OCI-LY7 (cell line): ENCODE measurements at regions not wholly inside any gene's neighbourhood (a gene's known extent, or its start where the extent isn't known, plus 50 kb on each side); places are given as distances from the start of the nearest gene placed in this dataset.
"Not testable (repeated sequence)": the region's sequence is repeated elsewhere in the genome, so short reads cannot be mapped to it uniquely, and the experiment has no call there.

Source experiments
- BruUV-seq: library from RNA; stranded (reverse); fragments of 400-500 nt; replicated peaks from 2 replicates; lab custom pipeline; 2021; lab: Mats Ljungman, UMichigan
- CTCF ChIA-PET: fragments of 300-600 bp; sonication (Branson Sonifier 250); formaldehyde crosslinking; loops from one replicate; lab custom pipeline; 2022; ENCODE audit warnings: antibody characterized with exemption; ENCODE audit not compliant: unreplicated experiment; lab: Charles Lee
- POLR2A ChIA-PET: fragments of 300-600 bp; sonication (Branson Sonifier 250); formaldehyde crosslinking; loops from one replicate; lab custom pipeline; 2022; ENCODE audit warnings: antibody characterized with exemption; lab: Charles Lee
- DNase-seq: peaks from one replicate; pipeline ENCODE4 v3.0.0-alpha.2; 2015; ENCODE audit warnings: low spot score
- H2AFZ ChIP-seq: fragments of 200-600 bp; sonication (generic), shearing (Covaris generic); 2 replicates; pipeline ENCODE4 v1.6.1; 2014; ENCODE audit warnings: mild to moderate bottlenecking, antibody characterized with exemption, low read length, moderate library complexity
- H3K27ac ChIP-seq: fragments of 200-600 bp; sonication (generic); 2 replicates; pipeline ENCODE4 v1.5.1; 2014; ENCODE audit warnings: mixed run types, low read depth, mild to moderate bottlenecking, moderate library complexity, low read length, inconsistent platforms; ENCODE audit not compliant: poor library complexity, severe bottlenecking
- H3K36me3 ChIP-seq: fragments of 200-600 bp; sonication (generic); 2 replicates; pipeline ENCODE4 v1.6.1; 2014; ENCODE audit warnings: mild to moderate bottlenecking, antibody characterized with exemption, low read length, moderate library complexity, mixed read lengths; ENCODE audit not compliant: insufficient read depth
- H3K4me1 ChIP-seq: fragments of 200-600 bp; sonication (generic); 2 replicates; pipeline ENCODE4 v1.5.1; 2014; ENCODE audit warnings: mild to moderate bottlenecking, low read length; ENCODE audit not compliant: insufficient read depth, poor library complexity, severe bottlenecking
- H3K4me2 ChIP-seq: fragments of 200-600 bp; sonication (generic); 2 replicates; pipeline ENCODE4 v1.6.1; 2014; ENCODE audit warnings: mild to moderate bottlenecking, low read length
- H3K4me3 ChIP-seq: fragments of 200-600 bp; sonication (generic); 2 replicates; pipeline ENCODE4 v1.5.1; 2014; ENCODE audit warnings: mild to moderate bottlenecking, low read depth, low read length; ENCODE audit not compliant: poor library complexity, severe bottlenecking
- H3K79me2 ChIP-seq: fragments of 200-600 bp; sonication (generic); 2 replicates; pipeline ENCODE4 v1.6.1; 2016; ENCODE audit warnings: low read depth, mild to moderate bottlenecking, low read length, moderate library complexity, mixed read lengths; ENCODE audit not compliant: insufficient read depth
- H3K9me2 ChIP-seq: fragments of 200-600 bp; sonication (generic); 2 replicates; pipeline ENCODE4 v1.6.1; 2016; ENCODE audit warnings: mild to moderate bottlenecking, low read length, mixed read lengths; ENCODE audit not compliant: insufficient read depth
- H3K9me3 ChIP-seq: fragments of 200-600 bp; sonication (generic); 2 replicates; pipeline ENCODE4 v1.6.1; 2014; ENCODE audit warnings: mild to moderate bottlenecking, mixed run types, low read length, mixed read lengths
- H4K20me1 ChIP-seq: fragments of 200-600 bp; sonication (generic); 2 replicates; pipeline ENCODE4 v1.6.1; 2014; ENCODE audit warnings: mild to moderate bottlenecking, antibody characterized with exemption, low read length, moderate library complexity, mixed read lengths; ENCODE audit not compliant: insufficient read depth
- CTCF ChIP-seq: fragments of 200-600 bp; sonication (generic); conservative IDR thresholded peaks from 2 replicates; pipeline ENCODE4 v1.5.1; 2014; ENCODE audit warnings: mild to moderate bottlenecking, antibody characterized with exemption, low read length, moderate library complexity, mixed read lengths
- EZH2phosphoT487 ChIP-seq: fragments of 200-600 bp; sonication (generic); IDR thresholded peaks from 2 replicates; pipeline ENCODE4 v1.6.1; 2018; ENCODE audit warnings: low read depth, borderline replicate concordance, mild to moderate bottlenecking, mixed run types, antibody characterized with exemption, low read length, moderate library complexity, mixed read lengths
- intact Hi-C: fragments of 100-400 bp; cut with micrococcal nuclease; formaldehyde crosslinking; loops from one replicate; pipeline ENCODE4 v1.10.0; 2022; ENCODE audit not compliant: unreplicated experiment

- DNase-seq: no peak
- Histone ChIP-seq H3K4me3 (no peak overlapping the region), H3K4me1 (no peaks in the 10 kb centered on the region), H3K36me3 (no peaks in the 10 kb centered on the region), H2AFZ (no peak overlapping the region), H3K9me3 (no peaks in the 10 kb centered on the region), H3K27ac (no peak overlapping the region), H3K4me2 (no peak overlapping the region), H3K79me2 (no peaks in the 10 kb centered on the region), H3K9me2 (no peaks in the 10 kb centered on the region), H4K20me1 (no peaks in the 10 kb centered on the region)
- ChIA-PET CTCF (no interaction called here), POLR2A (no interaction called here)
- BruUV-seq: no TSS peak
- TF ChIP-seq EZH2phosphoT487: no peak
- TF ChIP-seq CTCF: no peak
- intact Hi-C loops: no loop called here
These were observed 71.4 kb upstream of the FRG1 start for GRCh38 chr4:189869236-189869635.

GRCh38 chr4:189870511-189871234, 70.0 kb upstream of the FRG1 start:
- ChIA-PET CTCF (no interaction called here), POLR2A (no interaction called here)
- Histone ChIP-seq H3K4me1 (no peaks in the 10 kb centered on the region), H2AFZ (no peak overlapping the region), H3K27ac (no peak overlapping the region), H3K9me3 (no peaks in the 10 kb centered on the region), H3K79me2 (no peaks in the 10 kb centered on the region), H3K36me3 (no peaks in the 10 kb centered on the region), H3K9me2 (no peaks in the 10 kb centered on the region), H3K4me3 (no peak overlapping the region), H4K20me1 (no peaks in the 10 kb centered on the region), H3K4me2 (no peak overlapping the region)
- intact Hi-C loops: no loop called here
- no TSS peak for BruUV-seq
- TF ChIP-seq CTCF (no peak), EZH2phosphoT487 (no peak)
- no peak for DNase-seq

GRCh38 chr4:189874591-189874990, 66.1 kb upstream of the FRG1 start:
- no peaks in the 10 kb centered on the region for H4K20me1 ChIP-seq
- H3K4me1 ChIP-seq: no peaks in the 10 kb centered on the region
- H3K9me3 ChIP-seq: no peaks in the 10 kb centered on the region
- no peak overlapping the region for H2AFZ ChIP-seq
- no peaks in the 10 kb centered on the region for H3K9me2 ChIP-seq
- BruUV-seq: no TSS peak
- no peak overlapping the region for H3K4me2 ChIP-seq
- no peaks in the 10 kb centered on the region for H3K79me2 ChIP-seq
- H3K4me3 ChIP-seq: no peak overlapping the region
- TF ChIP-seq EZH2phosphoT487 (no peak), CTCF (no peak)
- intact Hi-C loops: no loop called here
- ChIA-PET POLR2A (no interaction called here), CTCF (no interaction called here)
- no peak overlapping the region for H3K27ac ChIP-seq
- no peak for DNase-seq
- no peaks in the 10 kb centered on the region for H3K36me3 ChIP-seq

GRCh38 chr4:189881190-189881589, 59.5 kb upstream of the FRG1 start:
- H3K9me3 ChIP-seq, H3K4me1 ChIP-seq, DNase-seq, H3K4me3 ChIP-seq, H3K4me2 ChIP-seq, BruUV-seq, intact Hi-C loops, H3K9me2 ChIP-seq, H3K36me3 ChIP-seq, H3K79me2 ChIP-seq, H2AFZ ChIP-seq, POLR2A ChIA-PET, H3K27ac ChIP-seq, CTCF ChIA-PET, H4K20me1 ChIP-seq: not testable (repeated sequence)
